BLaER1 (cell line): ENCODE measurements at regions not wholly inside any gene's neighbourhood (a gene's known extent, or its start where the extent isn't known, plus 50 kb on each side); places are given as distances from the start of the nearest gene placed in this dataset.

Experiments used
- H3K27ac ChIP-seq: shearing (Covaris generic); formaldehyde crosslinking; 2 replicates; pipeline ENCODE4 v1.8.1; 2022
- H3K27me3 ChIP-seq: shearing (Covaris generic); formaldehyde crosslinking; 2 replicates; pipeline ENCODE4 v1.8.1; 2022
- H3K36me3 ChIP-seq: shearing (Covaris generic); formaldehyde crosslinking; 2 replicates; pipeline ENCODE4 v1.8.1; 2022
- H3K4me1 ChIP-seq: shearing (Covaris generic); formaldehyde crosslinking; 2 replicates; pipeline ENCODE4 v1.8.1; 2022
- H3K4me2 ChIP-seq: shearing (Covaris generic); formaldehyde crosslinking; 2 replicates; pipeline ENCODE4 v1.8.1; 2022
- H3K4me3 ChIP-seq: shearing (Covaris generic); formaldehyde crosslinking; 2 replicates; pipeline ENCODE4 v1.8.1; 2022
- H3K9ac ChIP-seq: shearing (Covaris generic); formaldehyde crosslinking; 2 replicates; pipeline ENCODE4 v1.8.1; 2022
- H3K9me3 ChIP-seq: shearing (Covaris generic); formaldehyde crosslinking; 2 replicates; pipeline ENCODE4 v1.8.1; 2022
- H4K20me1 ChIP-seq: shearing (Covaris generic); formaldehyde crosslinking; 2 replicates; pipeline ENCODE4 v1.8.1; 2022
- Cebpa-rat ChIP-seq: shearing (Covaris generic); IDR thresholded peaks from 2 replicates; pipeline ENCODE4 v1.8.1; 2022

DNA sequence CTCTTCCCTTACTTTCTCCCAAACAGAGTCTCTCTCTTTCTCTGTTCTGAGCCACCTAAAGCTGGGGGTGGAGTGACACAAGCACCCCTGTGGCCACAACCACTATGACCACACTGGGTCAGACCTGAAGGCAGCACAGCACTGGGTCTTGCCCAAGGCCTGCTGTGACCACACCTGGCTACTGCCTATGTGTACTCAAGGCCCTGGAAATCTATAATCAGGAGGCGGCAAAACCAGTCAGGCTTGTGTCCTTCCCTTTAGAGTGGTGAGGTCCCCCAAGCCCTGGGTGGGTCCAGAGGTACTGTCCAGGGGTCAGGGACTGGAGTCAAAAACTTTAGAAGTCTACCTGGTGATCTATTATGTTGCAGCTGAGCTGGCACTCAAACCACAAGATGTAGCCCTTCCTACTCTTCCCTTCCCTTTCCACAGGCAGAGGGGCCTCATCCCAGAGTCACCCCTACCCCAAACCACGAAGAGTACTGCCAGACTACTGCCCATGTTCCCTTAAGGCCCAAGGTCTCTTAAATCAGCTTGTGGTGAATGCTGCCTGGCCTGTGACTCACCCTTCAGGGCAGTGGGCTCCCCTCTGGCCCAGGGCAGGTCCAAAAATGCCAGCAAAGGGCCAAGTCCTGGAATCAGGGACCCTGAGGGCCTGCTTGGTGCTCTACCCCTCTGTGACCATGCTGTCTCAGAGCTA lies 179.8 kb upstream of the DYRK2 start:
- Histone ChIP-seq H3K36me3 (no peaks in the 10 kb centered on the region), H3K4me2 (no peak overlapping the region), H3K9me3 (peaks cover 23% of the 10 kb centered on the region), H3K4me3 (no peak overlapping the region), H3K27ac (no peak overlapping the region), H3K27me3 (no peaks in the 10 kb centered on the region), H4K20me1 (no peaks in the 10 kb centered on the region), H3K4me1 (peaks cover 6% of the 10 kb centered on the region; the same call in 1 of the 2 replicates), H3K9ac (no peak overlapping the region)
- TF ChIP-seq Cebpa-rat, result no peak

DNA sequence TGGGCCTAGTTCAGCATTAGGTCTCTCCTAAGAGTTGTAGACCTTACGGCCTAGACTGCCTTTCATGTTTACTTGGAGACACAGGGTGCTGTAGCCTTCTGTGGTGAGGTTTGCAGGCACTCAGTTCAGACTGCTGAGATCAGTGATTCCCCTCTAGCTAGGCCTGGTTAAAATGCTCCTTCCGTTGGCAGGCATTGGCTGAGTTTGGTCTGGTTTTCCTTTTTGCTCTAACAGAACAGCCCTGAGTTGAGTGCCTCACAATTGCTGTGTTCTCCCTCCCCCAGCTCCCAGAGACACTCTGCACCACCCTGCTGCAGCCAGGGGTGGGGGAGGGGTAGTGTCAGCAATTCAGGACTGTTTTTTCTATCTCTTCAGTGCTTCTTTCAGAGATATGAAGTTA lies 178.9 kb upstream of the DYRK2 start:
- H3K4me2 ChIP-seq, result no peak overlapping the region
- H3K27me3 ChIP-seq, result no peaks in the 10 kb centered on the region
- no peak overlapping the region for H3K4me3 ChIP-seq
- H3K9me3 ChIP-seq, result peaks cover 23% of the 10 kb centered on the region
- no peaks in the 10 kb centered on the region for H4K20me1 ChIP-seq
- no peak for TF ChIP-seq Cebpa-rat
- H3K36me3 ChIP-seq, result no peaks in the 10 kb centered on the region
- H3K9ac ChIP-seq, result no peak overlapping the region
- peaks cover 6% of the 10 kb centered on the region; the same call in 1 of the 2 replicates for H3K4me1 ChIP-seq
- H3K27ac ChIP-seq, result no peak overlapping the region

DNA sequence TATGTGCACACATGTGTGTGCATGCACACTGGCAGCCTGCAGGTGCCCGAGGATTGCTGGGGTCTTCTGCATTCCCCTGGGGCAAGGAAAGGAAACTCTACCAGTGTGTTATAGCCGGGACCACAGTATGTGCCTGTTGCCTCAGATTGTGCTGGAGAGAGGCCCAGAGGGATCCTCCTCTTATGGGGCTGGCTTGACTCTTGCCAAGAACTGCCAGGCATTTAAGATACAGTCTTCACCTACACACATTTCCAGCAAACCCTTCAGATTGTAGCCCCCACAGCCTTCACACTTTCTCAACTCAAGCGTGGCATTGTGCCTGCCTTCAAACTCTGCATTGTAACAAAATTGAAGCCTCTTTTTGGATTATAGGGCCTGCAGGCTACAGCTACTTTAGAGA lies 176.7 kb upstream of the DYRK2 start:
- H4K20me1 ChIP-seq, result no peaks in the 10 kb centered on the region
- no peak overlapping the region for H3K27ac ChIP-seq
- TF ChIP-seq Cebpa-rat, result no peak
- H3K9ac ChIP-seq, result no peak overlapping the region
- H3K4me2 ChIP-seq, result no peak overlapping the region
- H3K4me3 ChIP-seq, result no peak overlapping the region
- H3K4me1 ChIP-seq, result peaks cover 6% of the 10 kb centered on the region; the same call in 1 of the 2 replicates
- H3K36me3 ChIP-seq, result no peaks in the 10 kb centered on the region
- peaks cover 14% of the 10 kb centered on the region for H3K9me3 ChIP-seq
- no peaks in the 10 kb centered on the region for H3K27me3 ChIP-seq

DNA sequence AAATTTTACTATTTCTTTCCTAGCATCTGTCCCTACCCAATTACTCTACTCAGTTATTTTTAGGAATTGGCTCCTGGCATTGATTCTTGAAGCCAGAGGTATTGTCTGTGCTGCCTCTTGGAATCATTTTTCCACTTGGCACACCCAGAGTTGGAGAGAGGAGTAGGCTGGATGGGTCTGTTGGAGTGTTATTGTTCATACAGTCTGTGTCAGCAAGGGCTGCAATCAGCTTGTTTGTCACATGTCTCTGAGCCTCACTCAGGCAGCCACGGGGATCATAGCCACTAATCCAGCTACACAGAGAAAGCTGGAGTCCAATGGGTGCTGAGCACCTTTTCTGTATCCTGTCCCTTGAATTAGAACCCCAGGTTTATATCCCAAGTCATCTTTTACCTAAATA lies 176.0 kb upstream of the DYRK2 start:
- H3K9me3 ChIP-seq, result peaks cover 7% of the 10 kb centered on the region
- H3K4me3 ChIP-seq, result no peak overlapping the region
- peaks cover 6% of the 10 kb centered on the region; the same call in 1 of the 2 replicates for H3K4me1 ChIP-seq
- H4K20me1 ChIP-seq, result no peaks in the 10 kb centered on the region
- no peak overlapping the region for H3K9ac ChIP-seq
- no peaks in the 10 kb centered on the region for H3K27me3 ChIP-seq
- no peak overlapping the region for H3K4me2 ChIP-seq
- TF ChIP-seq Cebpa-rat, result no peak
- no peaks in the 10 kb centered on the region for H3K36me3 ChIP-seq
- no peak overlapping the region for H3K27ac ChIP-seq

DNA sequence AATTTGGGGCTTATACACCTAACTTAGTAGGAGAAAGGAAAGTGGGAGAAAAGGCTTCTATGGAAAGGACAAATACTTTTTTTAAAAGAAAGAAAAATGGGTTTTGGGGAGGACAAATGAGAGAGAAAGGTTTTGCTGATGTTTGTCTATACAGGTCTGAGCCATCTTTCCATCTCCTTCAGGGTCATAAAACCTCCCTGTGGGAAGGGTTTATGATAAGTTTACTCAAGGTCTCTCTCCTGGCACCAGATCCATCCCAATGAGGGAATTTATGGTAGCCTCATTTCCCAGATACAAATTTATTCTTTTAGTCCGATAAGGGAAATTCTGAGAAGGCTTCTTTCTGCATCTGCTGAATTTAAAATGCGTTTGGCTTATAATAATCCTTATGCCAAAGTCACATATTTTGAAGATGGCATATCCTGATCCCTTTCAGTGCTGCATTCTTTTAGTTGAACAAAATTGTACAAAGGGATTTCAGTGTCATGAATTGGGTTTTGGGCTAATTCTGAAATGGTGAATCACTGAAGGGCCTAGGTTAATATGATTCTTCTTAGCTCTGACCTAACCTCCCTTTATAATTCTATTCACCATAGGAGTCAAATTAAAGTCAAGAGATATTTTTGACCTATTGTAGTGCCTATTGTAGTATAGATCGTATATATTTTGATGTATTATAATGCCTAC lies 173.5 kb upstream of the DYRK2 start:
- TF ChIP-seq Cebpa-rat, result no peak
- H3K27ac ChIP-seq, result no peak overlapping the region
- H3K4me2 ChIP-seq, result no peak overlapping the region
- H4K20me1 ChIP-seq, result no peaks in the 10 kb centered on the region
- no peaks in the 10 kb centered on the region for H3K27me3 ChIP-seq
- H3K9ac ChIP-seq, result no peak overlapping the region
- no peak overlapping the region for H3K4me3 ChIP-seq
- no peaks in the 10 kb centered on the region for H3K9me3 ChIP-seq
- H3K4me1 ChIP-seq, result peaks cover 6% of the 10 kb centered on the region; the same call in 1 of the 2 replicates
- H3K36me3 ChIP-seq, result no peaks in the 10 kb centered on the region

DNA sequence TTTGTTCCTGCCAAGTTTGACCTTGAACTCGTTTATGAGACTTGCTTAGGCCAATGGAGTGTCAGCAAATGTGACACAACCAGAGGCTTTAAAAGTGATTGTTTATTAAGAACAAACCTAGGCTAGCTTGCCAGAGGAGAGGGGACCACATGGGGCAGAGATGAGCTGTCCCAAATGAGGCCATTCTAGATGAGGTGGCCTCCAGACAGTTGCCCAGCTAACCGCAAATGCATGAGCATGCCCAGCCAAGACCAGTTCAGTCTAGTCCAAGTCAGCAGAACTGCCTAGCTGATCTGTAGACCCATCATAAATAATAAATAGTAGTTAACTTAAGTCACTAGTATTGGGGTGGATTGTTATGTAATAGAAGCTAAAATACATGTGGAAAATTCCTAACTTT lies 172.8 kb upstream of the DYRK2 start:
- no peak overlapping the region for H3K4me3 ChIP-seq
- H3K36me3 ChIP-seq, result no peaks in the 10 kb centered on the region
- no peak overlapping the region for H3K9ac ChIP-seq
- no peak for TF ChIP-seq Cebpa-rat
- peaks cover 6% of the 10 kb centered on the region; the same call in 1 of the 2 replicates for H3K4me1 ChIP-seq
- H3K27ac ChIP-seq, result no peak overlapping the region
- no peaks in the 10 kb centered on the region for H4K20me1 ChIP-seq
- H3K27me3 ChIP-seq, result no peaks in the 10 kb centered on the region
- H3K9me3 ChIP-seq, result no peaks in the 10 kb centered on the region
- no peak overlapping the region for H3K4me2 ChIP-seq

DNA sequence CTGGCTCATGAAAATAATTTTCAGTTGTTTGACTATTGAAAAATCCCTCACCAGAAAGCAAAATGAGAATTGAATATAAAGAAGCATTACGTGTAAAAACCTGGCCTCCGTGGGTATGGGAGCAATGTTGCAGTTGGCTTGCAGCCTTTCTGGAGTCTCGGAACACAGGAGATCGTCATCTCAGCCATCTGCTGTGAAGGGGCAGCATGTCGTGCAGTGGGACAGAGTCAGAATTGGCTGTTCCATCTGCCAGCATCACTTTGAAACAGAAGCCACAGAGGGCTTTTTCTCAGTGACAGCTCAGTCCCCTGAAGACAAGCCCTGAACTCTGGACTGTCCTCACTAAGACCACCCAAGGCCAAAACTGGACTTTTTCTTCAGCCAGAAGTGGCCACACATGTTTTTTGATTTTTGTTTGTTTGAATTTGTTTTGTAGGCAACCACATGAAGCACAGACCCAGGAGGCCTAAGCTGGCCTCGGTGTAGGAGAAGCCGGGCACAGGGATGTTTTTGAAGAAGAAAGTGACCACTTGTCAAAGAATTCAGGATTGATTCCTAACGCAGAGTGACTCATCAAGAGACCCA lies 170.8 kb upstream of the DYRK2 start:
- no peak overlapping the region for H3K27ac ChIP-seq
- TF ChIP-seq Cebpa-rat, result no peak
- no peak overlapping the region for H3K9ac ChIP-seq
- no peaks in the 10 kb centered on the region for H4K20me1 ChIP-seq
- no peaks in the 10 kb centered on the region for H3K36me3 ChIP-seq
- H3K4me2 ChIP-seq, result no peak overlapping the region
- no peak overlapping the region for H3K4me3 ChIP-seq
- H3K9me3 ChIP-seq, result no peaks in the 10 kb centered on the region
- H3K27me3 ChIP-seq, result no peaks in the 10 kb centered on the region
- H3K4me1 ChIP-seq, result peaks cover 7% of the 10 kb centered on the region

DNA sequence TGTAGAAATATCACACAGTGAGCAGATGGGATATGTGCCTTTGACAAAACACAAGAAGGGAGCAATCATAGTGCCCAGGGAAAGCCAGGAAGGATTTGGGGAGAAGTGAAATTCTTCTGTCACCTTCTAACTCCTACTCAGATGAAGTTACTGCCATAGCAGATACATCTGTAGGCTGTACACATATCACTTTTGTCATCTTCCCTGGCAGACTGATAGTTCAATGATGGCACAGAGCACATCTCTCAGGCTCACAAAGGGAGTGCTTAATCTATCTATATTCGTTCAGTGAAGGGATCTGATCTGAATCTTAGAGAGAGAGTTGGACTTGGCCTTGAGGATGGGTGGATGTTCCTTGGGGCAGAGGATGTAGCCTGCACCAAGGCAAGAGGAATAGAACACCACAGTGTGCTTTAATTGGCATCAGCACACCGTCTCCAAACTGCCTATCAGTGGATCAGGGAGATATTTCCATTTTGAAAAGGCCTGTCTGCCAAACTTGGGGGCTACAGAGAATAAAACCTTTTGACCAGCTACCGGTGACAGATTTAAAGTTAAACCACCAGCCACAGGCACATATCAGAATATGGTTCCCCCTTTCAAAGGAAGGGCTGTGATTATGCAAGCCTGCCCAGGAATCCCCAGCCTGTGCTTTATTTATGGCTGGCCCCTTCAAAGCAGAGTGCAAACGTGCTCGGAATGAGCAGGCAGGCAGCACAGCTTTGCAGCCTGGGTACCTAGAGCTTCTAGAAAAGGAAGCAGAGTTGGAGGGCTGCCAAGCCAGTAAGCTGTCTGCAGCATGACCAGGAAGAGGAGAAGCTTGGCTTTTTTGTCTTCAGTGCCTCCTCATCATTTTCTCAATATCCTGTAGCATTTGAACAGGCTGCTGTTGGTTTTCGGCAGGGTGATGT lies 165.5 kb upstream of the DYRK2 start:
- H3K4me2 ChIP-seq, result peak overlapping the region; percentile 47
- peaks cover 28% of the 10 kb centered on the region for H3K4me1 ChIP-seq
- no peaks in the 10 kb centered on the region for H4K20me1 ChIP-seq
- no peaks in the 10 kb centered on the region for H3K36me3 ChIP-seq
- TF ChIP-seq Cebpa-rat, result peak; percentile 53; the same call in 1 of the 2 replicates
- H3K4me3 ChIP-seq, result no peak overlapping the region
- H3K9ac ChIP-seq, result no peak overlapping the region
- H3K9me3 ChIP-seq, result peaks cover 17% of the 10 kb centered on the region
- H3K27ac ChIP-seq, result 0 out of 2 replicates have a peak overlapping the region, but pooled peaks have one; percentile 7
- H3K27me3 ChIP-seq, result no peaks in the 10 kb centered on the region

DNA sequence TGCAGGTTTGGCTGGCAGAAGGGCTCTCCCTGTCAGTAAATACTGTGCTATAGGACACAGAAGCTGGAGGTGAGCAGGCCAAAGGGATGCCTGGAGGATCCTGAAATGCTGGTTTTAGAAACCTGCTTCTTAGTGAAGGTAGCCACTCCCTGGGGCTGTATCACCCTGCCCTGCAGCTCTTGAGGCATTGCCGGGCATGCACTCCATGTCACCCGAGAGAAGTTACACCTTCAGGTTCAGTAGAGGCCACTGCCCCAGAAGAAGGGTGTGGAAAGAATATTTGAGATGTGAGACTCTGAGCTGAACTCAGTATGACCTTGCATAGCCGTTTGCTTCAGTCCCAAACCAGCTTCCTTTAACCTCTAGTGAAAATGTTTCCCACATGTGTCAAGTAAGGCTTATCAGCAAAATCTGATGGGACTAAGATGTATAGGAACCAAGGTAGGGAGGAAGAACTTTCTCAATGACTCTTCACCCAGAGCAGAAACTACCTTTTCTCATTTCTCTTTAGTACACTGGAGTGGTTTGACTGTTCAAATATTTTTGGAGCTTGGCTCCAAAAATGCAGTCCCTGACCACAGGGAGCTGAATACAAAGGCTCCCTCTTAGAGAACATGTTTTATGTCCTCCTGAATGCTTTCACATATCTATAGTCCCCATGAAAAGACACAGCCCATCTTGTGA lies 164.5 kb upstream of the DYRK2 start:
- H3K27me3 ChIP-seq, result no peaks in the 10 kb centered on the region
- H3K27ac ChIP-seq, result 0 out of 2 replicates have a peak overlapping the region, but pooled peaks have one; percentile 7
- H3K36me3 ChIP-seq, result no peaks in the 10 kb centered on the region
- H3K4me1 ChIP-seq, result peaks cover 28% of the 10 kb centered on the region
- no peak overlapping the region for H3K9ac ChIP-seq
- no peak for TF ChIP-seq Cebpa-rat
- H4K20me1 ChIP-seq, result no peaks in the 10 kb centered on the region
- H3K9me3 ChIP-seq, result peaks cover 27% of the 10 kb centered on the region
- H3K4me3 ChIP-seq, result no peak overlapping the region
- peak overlapping the region; percentile 47 for H3K4me2 ChIP-seq
